Suprapubic skin (tissue), 4 donors: ENCODE measurements at regions not wholly inside any gene's neighbourhood (a gene's known extent, or its start where the extent isn't known, plus 50 kb on each side); places are given as distances from the start of the nearest gene placed in this dataset.

Source experiments
- EP300 ChIP-seq: sonication (generic); formaldehyde crosslinking; IDR thresholded peaks from one replicate; pipeline ENCODE4 v1.6.1; 2017; ENCODE audit warnings: antibody characterized with exemption
- POLR2AphosphoS5 ChIP-seq, 3 donors: sonication (generic); formaldehyde crosslinking; IDR thresholded peaks; one replicate each; pipeline ENCODE4 v1.6.1; 2017; ENCODE audit warnings: antibody characterized with exemption in 3 of 3
- TF ChIP-seq, protein P1 (sequence below), 2 donors: fragments of 200-600 bp in 1 of 2; fragments of 450-650 bp in 1 of 2; sonication (generic) in 1 of 2; IDR thresholded peaks; one replicate each; pipeline ENCODE4 v1.5.1; 2016 to 2019; ENCODE audit warnings: antibody characterized with exemption in 2 of 2, mild to moderate bottlenecking in 1 of 2, moderate library complexity in 1 of 2

DNA sequence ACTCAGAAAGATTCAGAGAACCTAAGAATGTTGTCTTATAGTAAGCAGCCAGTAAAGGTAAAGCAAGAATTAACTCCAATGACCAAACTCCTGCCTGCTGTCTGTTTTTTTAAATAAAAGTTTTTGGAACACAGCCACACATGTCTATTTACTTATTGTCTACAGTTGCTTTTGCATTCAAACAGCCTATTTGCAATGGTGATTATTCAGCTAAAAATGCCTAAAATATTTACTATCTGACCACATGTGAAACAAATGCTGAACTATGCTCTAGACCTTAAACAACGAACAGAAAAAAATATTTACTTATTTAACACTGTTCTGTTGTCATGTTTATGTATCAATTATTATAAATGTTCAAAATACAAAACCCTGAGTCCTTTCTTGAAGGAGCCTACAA, 1246.6 kb downstream of the FAM181B start:
- TF ChIP-seq, protein P1, sequence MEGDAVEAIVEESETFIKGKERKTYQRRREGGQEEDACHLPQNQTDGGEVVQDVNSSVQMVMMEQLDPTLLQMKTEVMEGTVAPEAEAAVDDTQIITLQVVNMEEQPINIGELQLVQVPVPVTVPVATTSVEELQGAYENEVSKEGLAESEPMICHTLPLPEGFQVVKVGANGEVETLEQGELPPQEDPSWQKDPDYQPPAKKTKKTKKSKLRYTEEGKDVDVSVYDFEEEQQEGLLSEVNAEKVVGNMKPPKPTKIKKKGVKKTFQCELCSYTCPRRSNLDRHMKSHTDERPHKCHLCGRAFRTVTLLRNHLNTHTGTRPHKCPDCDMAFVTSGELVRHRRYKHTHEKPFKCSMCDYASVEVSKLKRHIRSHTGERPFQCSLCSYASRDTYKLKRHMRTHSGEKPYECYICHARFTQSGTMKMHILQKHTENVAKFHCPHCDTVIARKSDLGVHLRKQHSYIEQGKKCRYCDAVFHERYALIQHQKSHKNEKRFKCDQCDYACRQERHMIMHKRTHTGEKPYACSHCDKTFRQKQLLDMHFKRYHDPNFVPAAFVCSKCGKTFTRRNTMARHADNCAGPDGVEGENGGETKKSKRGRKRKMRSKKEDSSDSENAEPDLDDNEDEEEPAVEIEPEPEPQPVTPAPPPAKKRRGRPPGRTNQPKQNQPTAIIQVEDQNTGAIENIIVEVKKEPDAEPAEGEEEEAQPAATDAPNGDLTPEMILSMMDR (IDR thresholded peaks at IDR 0.05): no peak
- no peak for TF ChIP-seq EP300
- no peak for TF ChIP-seq POLR2AphosphoS5 (IDR thresholded peaks at IDR 0.05)
